ENCODE measurements at regions not wholly inside any gene's neighbourhood (a gene's known extent, or its start where the extent isn't known, plus 50 kb on each side); places are given as distances from the start of the nearest gene placed in this dataset.

DNA sequence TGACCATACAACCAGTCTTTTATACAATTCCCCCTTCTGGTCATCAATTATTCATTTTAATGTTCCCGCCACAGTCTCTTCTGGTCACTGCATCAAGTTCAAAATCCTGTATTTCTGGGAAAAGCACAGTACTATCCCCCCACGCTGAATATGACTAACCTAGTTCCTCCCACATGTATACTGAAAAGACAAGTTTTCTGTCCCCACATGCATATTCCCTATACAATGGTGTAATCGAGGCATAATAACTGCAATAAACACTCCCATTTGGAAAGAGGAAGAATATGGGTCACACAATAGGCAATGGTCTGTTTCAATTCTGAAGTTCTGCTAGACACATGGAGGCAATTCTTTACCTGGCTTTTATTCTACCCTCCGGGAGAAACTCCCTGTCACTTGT is 344.9 kb downstream of the EFNA5 start:
- DNase-seq (ENCODE audit: low spot score in 2 of 2), result no peak
- Histone ChIP-seq H3K27me3 (no peaks in the 10 kb centered on the region), H3K4me1 (no peaks in the 10 kb centered on the region), H3K36me3 (no peaks in the 10 kb centered on the region), H3K4me3 (no peak overlapping the region), H3K27ac (no peak overlapping the region), H3K9me3 (no peaks in the 10 kb centered on the region)
- intact Hi-C loops (cut with DNase I), result no loop called here
- TF ChIP-seq, protein P1, sequence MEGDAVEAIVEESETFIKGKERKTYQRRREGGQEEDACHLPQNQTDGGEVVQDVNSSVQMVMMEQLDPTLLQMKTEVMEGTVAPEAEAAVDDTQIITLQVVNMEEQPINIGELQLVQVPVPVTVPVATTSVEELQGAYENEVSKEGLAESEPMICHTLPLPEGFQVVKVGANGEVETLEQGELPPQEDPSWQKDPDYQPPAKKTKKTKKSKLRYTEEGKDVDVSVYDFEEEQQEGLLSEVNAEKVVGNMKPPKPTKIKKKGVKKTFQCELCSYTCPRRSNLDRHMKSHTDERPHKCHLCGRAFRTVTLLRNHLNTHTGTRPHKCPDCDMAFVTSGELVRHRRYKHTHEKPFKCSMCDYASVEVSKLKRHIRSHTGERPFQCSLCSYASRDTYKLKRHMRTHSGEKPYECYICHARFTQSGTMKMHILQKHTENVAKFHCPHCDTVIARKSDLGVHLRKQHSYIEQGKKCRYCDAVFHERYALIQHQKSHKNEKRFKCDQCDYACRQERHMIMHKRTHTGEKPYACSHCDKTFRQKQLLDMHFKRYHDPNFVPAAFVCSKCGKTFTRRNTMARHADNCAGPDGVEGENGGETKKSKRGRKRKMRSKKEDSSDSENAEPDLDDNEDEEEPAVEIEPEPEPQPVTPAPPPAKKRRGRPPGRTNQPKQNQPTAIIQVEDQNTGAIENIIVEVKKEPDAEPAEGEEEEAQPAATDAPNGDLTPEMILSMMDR (IDR thresholded peaks at IDR 0.05), result no peak

GRCh38 chr5:107324809-107325208 is 345.9 kb downstream of the EFNA5 start:
- H3K9me3 ChIP-seq, result no peaks in the 10 kb centered on the region
- TF ChIP-seq, protein P1 (IDR thresholded peaks at IDR 0.05), result no peak
- no peaks in the 10 kb centered on the region for H3K36me3 ChIP-seq
- no peak overlapping the region for H3K27ac ChIP-seq
- H3K27me3 ChIP-seq, result no peaks in the 10 kb centered on the region
- H3K4me3 ChIP-seq, result no peak overlapping the region
- H3K4me1 ChIP-seq, result no peaks in the 10 kb centered on the region
- DNase-seq (ENCODE audit: low spot score in 2 of 2), result no peak
- intact Hi-C loops (cut with DNase I), result no loop called here

GRCh38 chr5:107324071-107324470 is 346.7 kb downstream of the EFNA5 start:
- Histone ChIP-seq H3K4me3 (no peak overlapping the region), H3K27me3 (no peaks in the 10 kb centered on the region), H3K36me3 (no peaks in the 10 kb centered on the region), H3K27ac (no peak overlapping the region), H3K4me1 (no peaks in the 10 kb centered on the region), H3K9me3 (no peaks in the 10 kb centered on the region)
- TF ChIP-seq, protein P1 (IDR thresholded peaks at IDR 0.05), result no peak
- DNase-seq (ENCODE audit: low spot score in 2 of 2), result no peak
- intact Hi-C loops (cut with DNase I), result no loop called here

DNA sequence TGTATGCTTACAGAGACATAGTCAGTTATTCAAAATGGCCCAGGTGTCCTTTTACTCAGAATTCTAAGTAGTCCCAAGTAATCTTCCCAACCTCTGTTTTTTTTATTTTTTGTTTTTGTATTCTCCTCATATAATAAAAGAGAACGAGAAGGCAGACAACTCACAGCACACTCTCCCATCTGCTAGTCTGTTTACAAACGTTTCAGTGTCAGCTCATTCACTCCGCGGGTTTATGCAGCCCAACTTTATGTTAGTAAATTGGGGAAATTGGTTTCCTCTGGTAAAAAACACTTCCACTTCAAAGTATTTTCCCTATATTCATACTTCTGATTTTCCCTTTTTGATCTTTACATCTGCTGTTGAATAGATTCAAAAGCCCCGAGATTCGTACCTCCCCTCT is 347.2 kb downstream of the EFNA5 start:
- DNase-seq (ENCODE audit: low spot score in 2 of 2), result no peak
- intact Hi-C loops (cut with DNase I), result no loop called here
- Histone ChIP-seq H3K27me3 (no peaks in the 10 kb centered on the region), H3K4me3 (no peak overlapping the region), H3K4me1 (no peaks in the 10 kb centered on the region), H3K36me3 (no peaks in the 10 kb centered on the region), H3K9me3 (no peaks in the 10 kb centered on the region), H3K27ac (no peak overlapping the region)
- TF ChIP-seq, protein P1 (IDR thresholded peaks at IDR 0.05), result no peak

DNA sequence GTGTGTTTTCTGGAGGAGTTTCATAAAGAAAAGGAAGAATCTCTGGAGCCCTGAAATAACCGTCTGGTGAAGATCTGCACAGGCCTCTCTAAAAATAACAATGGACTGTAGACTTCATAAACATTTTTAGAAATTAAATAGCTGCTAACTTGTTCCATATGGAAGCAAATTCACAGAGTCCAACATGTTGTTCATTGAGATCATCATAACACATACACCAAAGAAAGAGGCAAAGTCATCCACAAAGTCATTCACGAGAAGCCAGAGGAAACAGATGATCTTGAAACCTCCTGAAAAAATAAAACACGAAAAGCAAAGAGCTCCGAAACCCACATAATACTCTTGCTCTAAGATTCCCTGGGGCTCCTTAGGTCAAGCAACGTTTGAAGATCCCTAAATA is 347.8 kb downstream of the EFNA5 start:
- Histone ChIP-seq H3K4me3 (no peak overlapping the region), H3K4me1 (no peaks in the 10 kb centered on the region), H3K27ac (no peak overlapping the region), H3K36me3 (no peaks in the 10 kb centered on the region), H3K9me3 (no peaks in the 10 kb centered on the region), H3K27me3 (no peaks in the 10 kb centered on the region)
- intact Hi-C loops (cut with DNase I), result no loop called here
- DNase-seq (ENCODE audit: low spot score in 2 of 2), result no peak
- TF ChIP-seq, protein P1 (IDR thresholded peaks at IDR 0.05), result no peak

DNA sequence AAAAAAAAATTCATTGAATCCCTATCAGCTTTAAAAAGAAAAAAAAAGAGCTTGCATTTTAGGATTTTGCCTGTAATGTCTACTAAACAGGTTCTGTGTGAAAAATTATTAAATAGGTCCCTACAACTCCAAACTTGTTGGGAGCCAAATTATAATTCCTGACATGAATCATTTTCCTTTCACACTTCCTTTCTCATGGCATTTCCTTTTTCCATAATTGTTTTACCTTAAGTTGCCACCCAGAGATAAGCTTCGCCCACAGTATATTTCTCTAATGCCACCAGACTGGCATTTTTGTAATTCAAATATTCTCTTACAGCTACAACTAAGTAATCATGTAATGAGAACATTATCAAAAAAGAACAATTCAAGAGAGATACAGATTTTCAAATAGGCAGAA is 348.8 kb downstream of the EFNA5 start:
- TF ChIP-seq, protein P1 (IDR thresholded peaks at IDR 0.05), result no peak
- no peak for DNase-seq (ENCODE audit: low spot score in 2 of 2)
- intact Hi-C loops (cut with DNase I), result no loop called here
- no peaks in the 10 kb centered on the region for H3K9me3 ChIP-seq
- H3K4me1 ChIP-seq, result no peaks in the 10 kb centered on the region
- no peaks in the 10 kb centered on the region for H3K36me3 ChIP-seq
- H3K27me3 ChIP-seq, result no peaks in the 10 kb centered on the region
- H3K27ac ChIP-seq, result no peak overlapping the region
- H3K4me3 ChIP-seq, result no peak overlapping the region

Measured in ascending aorta (tissue), 2 donors.